HepG2 (cell line): ENCODE measurements at regions not wholly inside any gene's neighbourhood (a gene's known extent, or its start where the extent isn't known, plus 50 kb on each side); places are given as distances from the start of the nearest gene placed in this dataset.

Source experiments
- ATAC-seq: fragments of 200-7000 bp; cut with Tn5 transposase; 3 replicates; pipeline ENCODE4 v1.9.1; 2020; ENCODE audit warnings: mild to moderate bottlenecking, moderate library complexity
- BruUV-seq: library from RNA; stranded (reverse); fragments of 400-500 nt; replicated peaks from 2 replicates; lab custom pipeline; 2021; lab: Mats Ljungman, UMichigan
- CTCF ChIA-PET: fragments of 300-600 bp; formaldehyde crosslinking; extraction: SDS; loops from one replicate; lab custom pipeline; 2021; ENCODE audit warnings: low total read pairs, inconsistent platforms, low intra/inter-chr PET ratio; lab: Yijun Ruan, JAX
- POLR2A ChIA-PET: fragments of 350-600 bp; sonication (Branson Sonifier 250); formaldehyde crosslinking; loops from one replicate; lab custom pipeline; 2020; ENCODE audit warnings: antibody characterized with exemption, inconsistent platforms; lab: Yijun Ruan, JAX
- DNase-seq: peaks from one replicate; pipeline ENCODE4 v3.0.0-alpha.2; 2015; ENCODE audit warnings: low spot score
- FAIRE-seq: peaks from 3 replicates; lab custom pipeline; 2011; peaks lifted over from hg19 to GRCh38; lab: Jason Lieb, UNC
- H2AFZ ChIP-seq: one replicate; pipeline ENCODE4 v1.6.1; 2011; ENCODE audit warnings: low read length, inconsistent platforms
- H3K27ac ChIP-seq: fragments of 300-600 bp; 3 replicates; pipeline ENCODE4 v1.8.0; 2011; ENCODE audit warnings: mixed run types, mild to moderate bottlenecking, mixed read lengths, low read length, inconsistent platforms; ENCODE audit not compliant: insufficient read depth; ENCODE audit errors: extremely low read length
- H3K27me3 ChIP-seq, 2 experiments: fragments of 200-600 bp in 1 of 2; 2 replicates in 1 of 2; 3 replicates in 1 of 2; pipeline versions ENCODE4 v1.6.0 to v1.8.0; 2011; ENCODE audit warnings: low read length in 2 of 2, mild to moderate bottlenecking in 2 of 2, moderate library complexity in 2 of 2, inconsistent platforms in 1 of 2; ENCODE audit not compliant: insufficient read depth in 2 of 2, control insufficient read depth in 1 of 2
- H3K36me3 ChIP-seq, 2 experiments: fragments of 200-600 bp in 1 of 2; replicated peaks in 1 of 2; 2 replicates in 1 of 2; 3 replicates in 1 of 2; pipeline versions ENCODE4 v1.5.1 to v1.8.0; 2011; ENCODE audit warnings: low read length in 2 of 2, inconsistent platforms in 1 of 2; ENCODE audit not compliant: insufficient read depth in 2 of 2, control insufficient read depth in 1 of 2
- H3K4me1 ChIP-seq: 2 replicates; pipeline ENCODE4 v1.5.1; 2012; ENCODE audit warnings: low read length, inconsistent platforms; ENCODE audit not compliant: insufficient read depth
- H3K4me2 ChIP-seq: 2 replicates; pipeline ENCODE4 v1.6.0; 2011; ENCODE audit warnings: low read depth, low read length, inconsistent platforms
- H3K4me3 ChIP-seq, 3 experiments: fragments of 200-600 bp in 1 of 3; sonication (generic), shearing (Covaris generic) in 1 of 3; replicated peaks in 1 of 3; 2 replicates each; pipeline ENCODE4 v1.5.1; 2011 to 2016; ENCODE audit warnings: low read length in 3 of 3, inconsistent platforms in 2 of 3, low read depth in 2 of 3, mild to moderate bottlenecking in 2 of 3, control low read depth in 1 of 3, mixed read lengths in 1 of 3; ENCODE audit not compliant: insufficient read depth in 1 of 3
- H3K79me2 ChIP-seq: one replicate; pipeline ENCODE4 v1.6.1; 2011; ENCODE audit warnings: low read length, inconsistent platforms; ENCODE audit not compliant: insufficient read depth
- H3K9ac ChIP-seq: 2 replicates; pipeline ENCODE4 v1.6.0; 2011; ENCODE audit warnings: mild to moderate bottlenecking, low read depth, low read length, inconsistent platforms; ENCODE audit not compliant: insufficient read depth
- H3K9me3 ChIP-seq: 2 replicates; pipeline ENCODE4 v1.5.1; 2012; ENCODE audit warnings: mild to moderate bottlenecking, low read length
- H4K20me1 ChIP-seq: 2 replicates; pipeline ENCODE4 v1.6.0; 2011; ENCODE audit warnings: inconsistent platforms, mild to moderate bottlenecking, low read length, moderate library complexity; ENCODE audit not compliant: insufficient read depth
- FOXK2 ChIP-seq: fragments of 450-650 bp; IDR thresholded peaks from 2 replicates; pipeline ENCODE4 v1.6.1; 2016
- MAFF ChIP-seq: IDR thresholded peaks from 2 replicates; pipeline ENCODE4 v1.6.1; 2011; ENCODE audit warnings: low read depth, low read length, improper control_type of control experiment
- MAFK ChIP-seq, 2 experiments: IDR thresholded peaks in 1 of 2; conservative IDR thresholded peaks in 1 of 2; 2 replicates each; pipeline ENCODE4 v1.6.1; 2011; ENCODE audit warnings: improper control_type of control experiment in 2 of 2, low read length in 2 of 2
- ZNF3 ChIP-seq: IDR thresholded peaks from 2 replicates; pipeline ENCODE4 v1.7.0; 2017; ENCODE audit warnings: inconsistent platforms
- ZNF574 ChIP-seq: sonication (generic); formaldehyde crosslinking; IDR thresholded peaks from 2 replicates; pipeline ENCODE4 v1.4.0; 2020; ENCODE audit warnings: missing genetic modification reagents
- WGBS: methylation state at CpG from one replicate; pipeline ENCODE4 v1.1.6; 2017; ENCODE audit warnings: low lambda C conversion rate; 5-methylcytosine and 5-hydroxymethylcytosine counted together
- in situ Hi-C: cut with HindIII; loops from 2 replicates; pipeline ENCODE4 v1.10.0; 2017; ENCODE audit warnings: low pct_unique_long_range_greater_than_20kb; ENCODE audit not compliant: extremely low pct_ligation_motif_present
- intact Hi-C: fragments of 100-400 bp; cut with micrococcal nuclease; formaldehyde crosslinking; loops from one replicate; pipeline ENCODE4 v1.10.0; 2022; ENCODE audit not compliant: unreplicated experiment
- TF ChIP-seq, protein P1 (sequence below): sonication (generic); formaldehyde crosslinking; IDR thresholded peaks from 2 replicates; pipeline ENCODE4 v1.5.1; 2020; ENCODE audit warnings: mild to moderate bottlenecking, moderate library complexity, missing genetic modification reagents

DNA sequence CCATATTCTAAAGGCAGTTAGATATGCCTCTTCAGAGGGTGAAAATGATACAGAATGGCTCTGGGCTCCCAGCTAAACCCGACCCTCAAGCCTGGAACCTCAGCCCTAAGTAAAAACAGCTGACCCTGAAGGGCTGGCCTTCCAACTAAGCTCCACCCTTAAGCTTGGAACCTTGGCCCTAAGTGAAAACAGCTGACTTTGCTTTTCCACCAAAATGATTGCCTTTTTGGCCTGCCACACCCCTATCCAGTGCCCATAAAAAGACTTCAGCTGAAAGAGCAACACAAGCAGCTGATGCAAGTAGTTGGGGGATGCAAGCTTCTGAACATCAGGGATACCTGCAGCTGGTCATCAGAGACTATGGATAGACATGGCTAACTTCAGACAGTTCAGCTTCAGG, 647.4 kb upstream of the SGCD start:
- Histone ChIP-seq H3K4me2 (no peak overlapping the region), H4K20me1 (no peaks in the 10 kb centered on the region), H2AFZ (no peak overlapping the region), H3K9me3 (0 out of 2 replicates have a peak, but pooled peaks cover 5% of the 10 kb centered on the region), H3K27me3 (no peaks in the 10 kb centered on the region), H3K9ac (no peak overlapping the region), H3K79me2 (no peaks in the 10 kb centered on the region), H3K4me1 (no peaks in the 10 kb centered on the region), H3K4me3 (no peak overlapping the region), H3K27ac (no peak overlapping the region), H3K36me3 (no peaks in the 10 kb centered on the region)
- WGBS = 0% methylated on average over 1 of the region's 1 CpG
- in situ Hi-C loops = no loop called here
- ATAC-seq (no peak), FAIRE-seq (no peak), DNase-seq (no peak)
- CTCF ChIA-PET = no interaction called here
- BruUV-seq = no TSS peak
- intact Hi-C loops = no loop called here
- POLR2A ChIA-PET = no interaction called here
- TF ChIP-seq FOXK2 = no peak
- peak; percentile 53 to 73 for TF ChIP-seq MAFK (conservative IDR thresholded peaks at IDR 0.05 in 1 of 2, IDR thresholded peaks at IDR 0.05 in 1 of 2; ENCODE audit: low read length in 2 of 2)
- TF ChIP-seq, protein P1, sequence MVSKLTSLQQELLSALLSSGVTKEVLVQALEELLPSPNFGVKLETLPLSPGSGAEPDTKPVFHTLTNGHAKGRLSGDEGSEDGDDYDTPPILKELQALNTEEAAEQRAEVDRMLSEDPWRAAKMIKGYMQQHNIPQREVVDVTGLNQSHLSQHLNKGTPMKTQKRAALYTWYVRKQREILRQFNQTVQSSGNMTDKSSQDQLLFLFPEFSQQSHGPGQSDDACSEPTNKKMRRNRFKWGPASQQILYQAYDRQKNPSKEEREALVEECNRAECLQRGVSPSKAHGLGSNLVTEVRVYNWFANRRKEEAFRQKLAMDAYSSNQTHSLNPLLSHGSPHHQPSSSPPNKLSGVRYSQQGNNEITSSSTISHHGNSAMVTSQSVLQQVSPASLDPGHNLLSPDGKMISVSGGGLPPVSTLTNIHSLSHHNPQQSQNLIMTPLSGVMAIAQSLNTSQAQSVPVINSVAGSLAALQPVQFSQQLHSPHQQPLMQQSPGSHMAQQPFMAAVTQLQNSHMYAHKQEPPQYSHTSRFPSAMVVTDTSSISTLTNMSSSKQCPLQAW (CRISPR knock-in tag) = no peak
- TF ChIP-seq MAFF = peak; percentile 57; the same call in 1 of the 2 replicates

DNA sequence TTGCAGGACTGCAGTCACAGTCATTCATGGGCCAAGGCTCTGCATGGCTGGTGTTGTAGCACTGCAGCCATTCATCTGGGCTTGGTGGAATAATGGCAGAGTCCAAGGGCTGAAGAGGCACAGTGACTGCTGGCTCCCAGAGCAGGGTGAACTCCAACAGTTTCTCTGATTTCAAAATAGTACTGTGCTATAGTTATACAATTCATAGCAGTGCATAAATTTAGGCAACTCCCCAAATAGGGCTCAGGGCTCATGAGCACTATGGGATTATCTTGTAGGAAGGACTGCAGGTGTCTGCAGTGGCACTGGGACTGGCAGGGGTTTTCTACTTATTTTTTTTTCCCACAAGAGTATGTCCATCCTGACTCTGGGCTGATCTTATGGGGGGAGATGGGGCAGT, 642.5 kb upstream of the SGCD start:
- ChIA-PET CTCF (no interaction called here), POLR2A (no interaction called here)
- BruUV-seq = no TSS peak
- Histone ChIP-seq H3K79me2 (no peaks in the 10 kb centered on the region), H3K4me1 (no peaks in the 10 kb centered on the region), H3K9me3 (no peaks in the 10 kb centered on the region), H3K36me3 (no peaks in the 10 kb centered on the region), H3K4me2 (no peak overlapping the region), H3K9ac (no peak overlapping the region), H3K4me3 (no peak overlapping the region), H4K20me1 (no peaks in the 10 kb centered on the region), H3K27ac (no peak overlapping the region), H2AFZ (no peak overlapping the region), H3K27me3 (no peaks in the 10 kb centered on the region)
- ATAC-seq (no peak), FAIRE-seq (no peak), DNase-seq (no peak)
- intact Hi-C loops = no loop called here
- in situ Hi-C loops = no loop called here
- no peak for TF ChIP-seq ZNF3
- no peak for TF ChIP-seq ZNF574 (CRISPR knock-in tag)
